Activated T-helper 1 cell treated with anti-CD3 and anti-CD28 coated beads, Interleukin-12 subunit alpha, Interleukin-12 subunit beta, Interleukin-2, Interleukin-4 antibody, amounts not matched to agents 30 ng/mL and 10 ng/mL and 1 ng/mL, durations not matched to agents 14 hours and 24 hours and 36 hours (primary cell): ENCODE measurements at regions not wholly inside any gene's neighbourhood (a gene's known extent, or its start where the extent isn't known, plus 50 kb on each side); places are given as distances from the start of the nearest gene placed in this dataset.
"Not testable (repeated sequence)": the region's sequence is repeated elsewhere in the genome, so short reads cannot be mapped to it uniquely, and the experiment has no call there.

Source experiments
- DNase-seq: peaks from one replicate; pipeline ENCODE4 v3.0.0; 2021; ENCODE audit warnings: low spot score
- H3K27ac Mint-ChIP-seq: one replicate; pipeline ENCODE4 v1.8.0; 2021; ENCODE audit warnings: mild to moderate bottlenecking, mixed read lengths
- H3K27me3 Mint-ChIP-seq: one replicate; pipeline ENCODE4 v1.8.0; 2022; ENCODE audit warnings: mild to moderate bottlenecking, moderate library complexity, mixed read lengths; ENCODE audit not compliant: insufficient read depth
- H3K36me3 Mint-ChIP-seq: one replicate; pipeline ENCODE4 v1.8.0; 2021; ENCODE audit warnings: low read depth, mixed read lengths
- H3K4me1 Mint-ChIP-seq: one replicate; pipeline ENCODE4 v1.8.0; 2021; ENCODE audit warnings: low read depth, mixed read lengths
- H3K4me3 Mint-ChIP-seq: one replicate; pipeline ENCODE4 v1.8.0; 2021; ENCODE audit warnings: mild to moderate bottlenecking, moderate library complexity, mixed read lengths
- H3K9me3 Mint-ChIP-seq: one replicate; pipeline ENCODE4 v1.8.0; 2021; ENCODE audit warnings: mixed read lengths
- intact Hi-C: fragments of 100-400 bp; cut with micrococcal nuclease; formaldehyde crosslinking; loops from one replicate; pipeline ENCODE4 v1.15.1; 2024

DNA sequence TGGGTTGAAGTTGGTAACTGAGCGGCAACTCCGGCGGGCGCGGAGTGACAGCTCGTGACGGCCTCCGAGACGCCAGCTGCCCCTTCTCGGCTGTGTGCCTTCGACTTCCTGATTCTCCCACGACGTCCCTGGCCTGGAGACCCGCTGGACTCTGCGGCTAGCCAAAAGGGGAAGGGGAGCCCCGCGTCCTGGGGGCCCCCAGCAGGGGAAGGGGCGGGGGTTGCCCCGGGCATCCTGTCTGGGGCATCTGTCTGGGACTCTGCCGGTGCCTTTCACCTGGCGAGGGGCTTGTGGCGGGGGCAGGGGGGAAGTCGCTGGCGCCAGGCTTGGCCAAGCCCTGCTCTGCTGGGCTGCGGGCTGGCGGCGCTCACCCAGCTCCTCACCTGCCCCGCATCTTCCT lies 129.5 kb upstream of the HMX1 start:
- H3K27me3 Mint-ChIP-seq, result peaks cover 13% of the 10 kb centered on the region
- H3K36me3 Mint-ChIP-seq, H3K4me3 Mint-ChIP-seq, H3K9me3 Mint-ChIP-seq, H3K27ac Mint-ChIP-seq, intact Hi-C loops, DNase-seq, H3K4me1 Mint-ChIP-seq: not testable (repeated sequence)

DNA sequence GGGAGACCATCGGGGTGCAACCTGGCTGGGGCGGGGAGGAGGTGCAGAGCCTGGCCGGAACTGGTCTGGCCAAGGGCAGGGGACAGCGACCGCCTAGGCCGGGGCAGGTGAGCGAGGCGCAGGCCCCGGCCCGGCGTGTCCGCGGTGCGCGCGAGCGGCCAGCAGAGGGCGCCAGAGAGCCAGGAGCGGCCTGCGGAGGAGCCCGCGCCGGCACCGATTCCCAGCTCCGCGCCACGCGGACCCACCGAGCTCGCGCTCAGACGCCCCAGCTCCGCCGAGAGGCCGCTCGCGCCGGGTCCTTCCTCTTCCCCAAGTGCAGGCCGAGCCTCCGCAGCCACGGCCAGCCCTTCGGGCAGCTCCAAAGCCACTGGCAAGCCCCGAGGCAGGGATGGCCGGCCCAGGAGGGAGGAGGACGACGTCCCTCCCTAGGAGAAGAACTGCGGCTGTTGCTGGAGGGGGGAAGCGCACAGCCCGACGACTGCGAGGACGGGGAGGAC lies 128.9 kb upstream of the HMX1 start:
- peak; percentile 38 for DNase-seq
- peaks cover 13% of the 10 kb centered on the region for H3K27me3 Mint-ChIP-seq
- H3K27ac Mint-ChIP-seq, intact Hi-C loops, H3K9me3 Mint-ChIP-seq, H3K4me3 Mint-ChIP-seq, H3K4me1 Mint-ChIP-seq, H3K36me3 Mint-ChIP-seq: not testable (repeated sequence)

DNA sequence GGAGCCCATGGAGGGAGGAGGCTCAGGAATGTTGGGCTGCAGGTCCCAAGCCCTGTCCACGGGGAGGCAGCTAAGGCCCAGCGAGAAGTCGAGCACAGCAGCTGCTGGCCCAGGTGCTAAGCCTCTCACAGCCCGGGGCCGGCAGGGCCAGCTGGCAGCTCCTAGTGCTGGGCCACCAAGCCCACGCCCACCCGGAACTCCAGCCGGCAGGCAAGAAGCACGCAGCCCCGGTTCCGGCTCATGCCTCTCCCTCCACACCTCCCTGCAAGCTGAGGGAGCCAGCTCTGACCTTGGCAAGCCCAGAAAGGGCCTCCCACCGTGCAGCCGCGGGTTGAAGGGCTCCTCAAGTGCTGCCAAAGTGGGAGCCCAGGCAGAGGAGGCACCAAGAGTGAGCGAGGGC lies 121.3 kb upstream of the HMX1 start:
- intact Hi-C loops, H3K4me3 Mint-ChIP-seq, H3K9me3 Mint-ChIP-seq, H3K4me1 Mint-ChIP-seq, DNase-seq, H3K36me3 Mint-ChIP-seq, H3K27ac Mint-ChIP-seq, H3K27me3 Mint-ChIP-seq: not testable (repeated sequence)

DNA sequence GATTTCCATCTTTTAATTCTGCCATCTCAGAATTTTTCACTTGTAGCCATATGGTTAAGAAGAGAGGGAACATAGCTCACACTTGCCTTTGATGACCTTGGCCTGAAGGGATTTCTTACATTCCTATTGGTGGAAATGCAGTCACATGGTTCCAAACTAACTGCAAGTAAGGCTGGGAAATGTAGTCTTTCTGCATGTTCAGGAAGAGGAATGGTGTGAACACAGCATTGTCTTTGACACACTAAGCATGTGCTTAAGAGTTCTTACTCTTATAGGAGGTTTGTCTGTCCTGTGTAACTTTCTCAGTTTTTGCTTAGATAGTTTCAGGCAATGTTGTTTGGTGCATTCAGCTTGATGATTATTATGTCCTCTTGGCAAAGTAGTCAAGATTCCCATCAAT lies 119.8 kb upstream of the HMX1 start:
- H3K9me3 Mint-ChIP-seq, H3K4me3 Mint-ChIP-seq, H3K4me1 Mint-ChIP-seq, intact Hi-C loops, DNase-seq, H3K36me3 Mint-ChIP-seq, H3K27me3 Mint-ChIP-seq, H3K27ac Mint-ChIP-seq: not testable (repeated sequence)

DNA sequence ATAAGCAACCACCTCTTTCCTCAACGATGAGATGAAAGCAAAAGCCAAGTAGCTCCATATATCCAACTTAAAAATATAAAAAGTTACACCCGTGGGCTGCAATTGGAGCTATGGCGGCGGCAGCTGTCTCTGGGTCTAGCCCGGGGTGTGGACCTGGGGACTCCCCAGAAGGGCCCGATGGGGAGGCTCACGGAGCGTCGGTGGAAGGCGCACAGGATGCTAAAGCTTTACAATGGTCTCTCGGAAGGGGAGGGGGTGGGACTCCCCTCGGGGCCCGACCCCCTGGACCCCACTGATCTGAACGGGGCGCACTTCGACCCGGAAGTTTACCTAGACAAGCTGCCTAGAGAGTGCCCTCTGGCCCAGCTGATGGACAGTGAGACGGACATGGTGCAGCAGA lies 118.7 kb upstream of the HMX1 start:
- intact Hi-C loops, H3K27ac Mint-ChIP-seq, DNase-seq, H3K9me3 Mint-ChIP-seq, H3K36me3 Mint-ChIP-seq, H3K4me1 Mint-ChIP-seq, H3K27me3 Mint-ChIP-seq, H3K4me3 Mint-ChIP-seq: not testable (repeated sequence)

DNA sequence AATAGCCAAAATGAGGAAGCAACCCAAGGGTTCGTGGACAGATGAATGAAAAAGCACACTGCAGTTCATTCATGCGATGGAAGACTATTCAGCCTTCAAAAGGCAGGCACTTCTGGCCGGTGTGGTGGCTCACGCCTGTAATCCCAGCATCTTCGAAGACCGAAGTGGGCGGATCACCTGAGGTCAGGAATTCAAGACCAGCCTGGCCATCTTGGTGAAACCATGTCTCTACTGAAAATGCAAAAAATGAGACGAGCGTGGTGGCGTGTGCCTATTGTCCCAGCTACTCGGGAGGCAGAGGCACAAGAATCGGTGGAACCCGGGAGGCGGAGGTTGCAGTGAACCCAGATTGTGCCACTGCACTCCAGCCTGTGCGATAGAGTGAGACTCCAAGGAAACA lies 114.1 kb upstream of the HMX1 start:
- H3K9me3 Mint-ChIP-seq, intact Hi-C loops, H3K36me3 Mint-ChIP-seq: not testable (repeated sequence)

DNA sequence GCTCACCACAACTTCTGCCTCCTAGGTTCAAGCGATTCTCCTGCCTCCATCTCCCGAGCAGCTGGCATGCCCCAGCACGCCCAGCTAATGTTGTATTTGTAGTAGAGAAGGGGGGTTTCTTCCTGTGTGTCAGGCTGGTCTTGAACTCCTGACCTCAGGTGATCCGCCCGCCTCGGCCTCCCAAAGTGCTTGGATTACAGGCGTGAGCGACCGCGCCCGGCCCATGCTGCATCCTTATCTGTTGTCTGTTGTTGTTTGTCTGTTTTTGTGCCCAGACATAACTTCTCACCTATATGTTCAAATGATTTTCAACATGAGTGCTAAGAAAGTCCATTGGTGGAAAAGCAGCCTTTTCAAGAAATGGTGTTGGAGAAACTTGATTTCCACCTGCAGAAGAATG lies 113.0 kb upstream of the HMX1 start:
- H3K9me3 Mint-ChIP-seq, H3K4me3 Mint-ChIP-seq, H3K27ac Mint-ChIP-seq, H3K36me3 Mint-ChIP-seq, H3K4me1 Mint-ChIP-seq, intact Hi-C loops, H3K27me3 Mint-ChIP-seq, DNase-seq: not testable (repeated sequence)

More for the DNA sequence above, 114.1 kb upstream of the HMX1 start:
- H3K27me3 Mint-ChIP-seq, H3K4me1 Mint-ChIP-seq, H3K27ac Mint-ChIP-seq, H3K4me3 Mint-ChIP-seq, DNase-seq: not testable (repeated sequence)

DNA sequence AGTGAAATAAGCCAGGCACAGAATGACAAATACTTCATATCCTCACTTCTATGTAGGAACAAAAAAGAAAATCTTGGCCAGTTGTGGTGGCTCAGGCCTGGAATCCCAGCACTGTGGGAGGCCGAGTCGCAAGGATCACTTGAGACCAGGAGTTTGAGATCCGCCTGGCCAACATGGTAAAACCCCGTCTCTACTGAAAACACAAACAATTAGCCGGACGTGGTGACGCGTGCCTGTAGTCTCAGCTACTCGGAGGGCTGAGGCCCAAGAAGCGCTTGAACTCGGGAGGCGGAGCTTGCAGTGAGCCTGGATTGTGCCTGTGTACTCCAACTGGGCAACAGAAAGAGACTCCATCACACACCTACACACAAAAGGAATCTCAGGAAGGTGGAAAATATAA lies 112.3 kb upstream of the HMX1 start:
- H3K27me3 Mint-ChIP-seq, H3K4me3 Mint-ChIP-seq, H3K27ac Mint-ChIP-seq, DNase-seq, H3K9me3 Mint-ChIP-seq, intact Hi-C loops, H3K36me3 Mint-ChIP-seq, H3K4me1 Mint-ChIP-seq: not testable (repeated sequence)

DNA sequence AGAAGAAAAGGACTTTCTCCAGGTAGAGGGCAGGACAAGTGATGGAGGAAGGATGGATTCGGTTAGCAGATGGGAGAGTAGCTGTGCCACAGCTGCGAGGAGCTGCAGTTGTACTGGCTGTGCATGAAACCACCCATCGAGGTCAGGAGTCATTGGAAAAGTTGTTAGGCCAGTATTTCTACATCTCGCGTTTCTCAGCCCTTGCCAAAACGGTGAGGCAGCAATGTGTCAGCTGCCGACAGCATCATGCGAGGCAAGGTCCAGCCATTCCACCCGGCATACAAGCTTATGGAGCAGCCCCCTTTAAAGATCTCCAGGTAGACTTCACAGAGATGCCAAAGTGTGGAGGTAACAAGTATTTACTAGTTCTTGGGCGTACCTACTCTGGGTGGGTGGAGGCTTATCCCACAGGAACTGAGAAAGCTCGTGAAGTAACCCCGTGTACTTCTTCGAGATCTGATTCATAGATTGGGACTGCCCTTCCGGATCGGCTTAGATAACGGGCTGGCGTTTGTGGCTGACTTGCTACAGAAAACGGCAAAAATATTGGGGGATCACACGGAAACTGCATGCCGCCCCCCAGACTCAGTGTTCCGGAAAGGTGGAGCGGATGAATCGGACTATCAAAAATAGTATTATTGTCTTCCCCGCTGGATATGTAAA lies 105.0 kb upstream of the HMX1 start:
- H3K36me3 Mint-ChIP-seq, H3K4me1 Mint-ChIP-seq, H3K27me3 Mint-ChIP-seq, H3K9me3 Mint-ChIP-seq, H3K27ac Mint-ChIP-seq, H3K4me3 Mint-ChIP-seq, intact Hi-C loops, DNase-seq: not testable (repeated sequence)

DNA sequence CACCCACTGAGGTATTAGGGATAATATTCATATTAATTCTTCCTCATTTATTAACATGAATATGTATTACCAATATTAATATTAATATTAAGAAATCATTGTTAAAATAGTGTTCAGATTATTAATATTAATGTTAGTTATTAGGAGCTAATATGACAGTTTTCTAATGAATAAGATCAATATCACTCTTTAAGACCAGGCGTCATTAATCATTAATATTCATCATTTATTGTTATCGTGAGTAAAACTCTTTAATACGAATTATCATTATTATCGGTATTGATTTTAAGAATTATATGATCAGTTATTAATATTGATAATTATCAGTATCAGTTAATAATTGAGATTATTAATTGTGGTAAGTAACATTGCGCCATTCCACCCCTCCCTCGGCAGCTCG lies 101.0 kb upstream of the HMX1 start:
- intact Hi-C loops, H3K27ac Mint-ChIP-seq, H3K4me3 Mint-ChIP-seq, H3K9me3 Mint-ChIP-seq, H3K36me3 Mint-ChIP-seq, DNase-seq, H3K4me1 Mint-ChIP-seq, H3K27me3 Mint-ChIP-seq: not testable (repeated sequence)

DNA sequence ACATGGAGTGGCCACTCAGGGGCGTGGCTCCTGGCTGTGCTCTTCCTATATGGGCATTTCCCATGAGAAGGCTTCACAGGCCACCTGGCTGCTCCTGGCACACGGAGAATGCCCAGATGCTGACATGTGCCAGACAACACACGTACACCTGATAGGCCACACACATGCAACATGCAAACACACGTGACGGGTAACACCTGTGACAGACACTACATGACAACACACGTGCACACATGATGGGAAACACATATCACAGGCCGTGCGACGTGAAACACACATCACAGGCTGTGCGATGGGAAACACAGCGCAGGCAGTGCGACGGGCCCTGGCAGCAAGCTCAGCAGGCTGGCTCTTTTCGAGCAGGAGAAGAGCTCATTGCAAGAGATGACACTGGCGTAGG lies 94.3 kb upstream of the HMX1 start:
- H3K4me1 Mint-ChIP-seq, H3K27me3 Mint-ChIP-seq, H3K27ac Mint-ChIP-seq, H3K9me3 Mint-ChIP-seq, DNase-seq, H3K36me3 Mint-ChIP-seq, intact Hi-C loops, H3K4me3 Mint-ChIP-seq: not testable (repeated sequence)

DNA sequence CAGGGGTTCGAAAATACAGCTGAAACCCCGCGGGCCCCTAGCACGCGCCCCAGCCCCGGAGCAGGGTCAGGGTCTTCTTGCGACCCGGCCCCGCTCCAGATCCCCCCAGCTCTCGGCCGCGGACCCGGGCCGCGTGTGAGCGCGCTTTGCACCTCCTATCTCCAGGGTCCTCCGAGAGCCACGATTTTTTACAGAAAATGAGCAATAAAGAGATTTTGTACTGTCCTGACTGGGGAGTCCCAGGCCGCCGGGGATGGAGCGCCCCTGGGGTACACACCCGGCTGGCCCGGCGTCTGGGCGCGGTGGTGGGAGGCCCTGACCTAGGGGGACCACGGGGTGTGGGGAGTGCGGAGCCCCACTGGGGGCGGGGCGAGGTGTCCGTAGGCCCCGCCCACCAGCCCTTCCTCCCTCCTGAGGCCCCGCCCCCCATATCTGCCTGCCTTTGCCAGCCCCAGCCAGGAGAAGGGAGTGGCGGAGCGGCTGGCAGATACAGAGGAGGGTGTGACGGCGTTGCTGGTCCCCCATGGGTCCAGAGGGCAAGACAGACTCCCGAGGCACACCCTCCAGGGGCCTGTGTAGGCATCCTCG lies 92.7 kb upstream of the HMX1 start:
- H3K9me3 Mint-ChIP-seq, DNase-seq, H3K4me1 Mint-ChIP-seq, H3K27me3 Mint-ChIP-seq, H3K4me3 Mint-ChIP-seq, H3K36me3 Mint-ChIP-seq, intact Hi-C loops, H3K27ac Mint-ChIP-seq: not testable (repeated sequence)

DNA sequence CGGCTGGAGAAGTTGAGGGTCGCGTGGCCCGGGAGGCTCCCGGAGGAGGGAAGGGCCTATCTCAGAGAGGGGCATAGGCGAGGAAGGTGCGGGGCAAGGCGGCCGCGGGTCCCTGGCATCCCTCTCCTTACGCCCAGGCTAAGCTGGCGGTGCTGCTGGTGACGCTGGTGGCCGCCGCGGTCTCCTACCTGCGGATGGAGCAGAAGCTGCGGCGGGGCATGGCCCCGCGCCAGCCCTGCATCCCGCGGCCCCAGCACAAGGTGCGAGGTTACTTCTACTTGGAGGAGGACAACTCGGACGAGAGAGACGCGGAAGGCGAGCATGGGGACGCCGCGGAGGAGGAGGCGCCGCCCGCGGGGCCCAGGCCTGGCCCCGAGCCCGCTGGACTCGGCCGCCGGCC lies 91.9 kb upstream of the HMX1 start:
- DNase-seq, H3K4me3 Mint-ChIP-seq, H3K9me3 Mint-ChIP-seq, H3K27ac Mint-ChIP-seq, H3K36me3 Mint-ChIP-seq, H3K4me1 Mint-ChIP-seq, intact Hi-C loops, H3K27me3 Mint-ChIP-seq: not testable (repeated sequence)

DNA sequence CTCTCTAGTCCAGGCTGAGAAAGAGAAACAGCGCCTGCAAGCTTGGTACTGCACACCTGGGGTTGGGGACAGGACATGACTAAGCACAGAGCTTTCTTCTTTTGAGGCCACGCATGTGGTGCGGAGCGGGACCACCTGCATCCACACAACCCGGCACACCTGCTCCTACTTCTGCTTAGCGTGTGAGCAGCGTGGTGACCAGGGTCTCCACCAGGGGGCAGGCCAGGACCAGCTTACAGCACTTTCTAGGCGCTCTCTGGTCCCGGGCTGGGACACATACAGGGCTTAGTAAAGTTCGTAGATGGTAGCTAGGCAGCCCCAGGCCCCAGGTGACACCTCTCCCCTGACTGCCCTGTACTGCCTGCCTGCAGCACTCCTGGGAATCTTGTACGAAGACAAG lies 89.7 kb upstream of the HMX1 start:
- H3K36me3 Mint-ChIP-seq, intact Hi-C loops, H3K4me3 Mint-ChIP-seq, H3K9me3 Mint-ChIP-seq, H3K27ac Mint-ChIP-seq, H3K27me3 Mint-ChIP-seq, H3K4me1 Mint-ChIP-seq: not testable (repeated sequence)
- peak; percentile 6 for DNase-seq
